DOHH2 (cell line): ENCODE measurements at regions not wholly inside any gene's neighbourhood (a gene's known extent, or its start where the extent isn't known, plus 50 kb on each side); places are given as distances from the start of the nearest gene placed in this dataset.

Experiments
- H3F3A ChIP-seq: fragments of 200-600 bp; sonication (generic), shearing (Covaris generic); 2 replicates; pipeline ENCODE4 v1.6.0; 2016; ENCODE audit warnings: antibody characterized with exemption, mild to moderate bottlenecking; ENCODE audit not compliant: control insufficient read depth, insufficient read depth
- H3K27ac ChIP-seq: fragments of 200-600 bp; sonication (generic); 2 replicates; pipeline ENCODE4 v1.5.1; 2014; ENCODE audit warnings: low read depth, mild to moderate bottlenecking, low read length, moderate library complexity
- H3K27me3 ChIP-seq: fragments of 200-600 bp; sonication (generic); 2 replicates; pipeline ENCODE4 v1.6.1; 2014; ENCODE audit warnings: mild to moderate bottlenecking, low read length, mixed read lengths; ENCODE audit not compliant: control insufficient read depth
- H3K36me3 ChIP-seq: fragments of 200-600 bp; sonication (generic); 2 replicates; pipeline ENCODE4 v1.6.1; 2014; ENCODE audit warnings: mild to moderate bottlenecking, low read length, moderate library complexity, mixed read lengths; ENCODE audit not compliant: control insufficient read depth
- H3K4me1 ChIP-seq: fragments of 200-600 bp; sonication (generic); 2 replicates; pipeline ENCODE4 v1.6.1; 2014; ENCODE audit warnings: mild to moderate bottlenecking, low read length, mixed read lengths; ENCODE audit not compliant: control insufficient read depth
- H3K4me2 ChIP-seq: fragments of 200-600 bp; sonication (generic); 2 replicates; pipeline ENCODE4 v1.6.0; 2014; ENCODE audit warnings: mild to moderate bottlenecking, low read length, moderate library complexity
- H3K4me3 ChIP-seq: fragments of 200-600 bp; sonication (generic); 2 replicates; pipeline ENCODE4 v1.5.1; 2014; ENCODE audit warnings: mild to moderate bottlenecking, low read length, mixed read lengths
- H3K79me2 ChIP-seq: fragments of 200-600 bp; sonication (generic); 2 replicates; pipeline ENCODE4 v1.6.1; 2014; ENCODE audit warnings: mild to moderate bottlenecking, low read length, mixed read lengths; ENCODE audit not compliant: control insufficient read depth
- H3K9me2 ChIP-seq: fragments of 200-600 bp; sonication (generic); replicated peaks from 2 replicates; pipeline ENCODE4 v1.6.1; 2014; ENCODE audit warnings: mild to moderate bottlenecking, low read length, mixed read lengths; ENCODE audit not compliant: control insufficient read depth
- H3K9me3 ChIP-seq: fragments of 200-600 bp; sonication (generic); 2 replicates; pipeline ENCODE4 v1.6.1; 2014; ENCODE audit warnings: antibody characterized with exemption, low read length, mixed read lengths; ENCODE audit not compliant: control insufficient read depth, insufficient read depth
- H4K20me1 ChIP-seq: fragments of 200-600 bp; sonication (generic); 2 replicates; pipeline ENCODE4 v1.6.0; 2014; ENCODE audit warnings: low read depth, mild to moderate bottlenecking, antibody characterized with exemption, low read length, moderate library complexity; ENCODE audit not compliant: control insufficient read depth, insufficient read depth
- CTCF ChIP-seq: fragments of 200-600 bp; sonication (generic); IDR thresholded peaks from one replicate; pipeline ENCODE4 v1.5.1; 2014; ENCODE audit warnings: antibody characterized with exemption, mild to moderate bottlenecking, low read depth, low read length; ENCODE audit not compliant: poor library complexity, severe bottlenecking
- EZH2phosphoT487 ChIP-seq: fragments of 200-600 bp; sonication (generic); IDR thresholded peaks from 2 replicates; pipeline ENCODE4 v1.6.1; 2017; ENCODE audit warnings: borderline replicate concordance, mild to moderate bottlenecking, antibody characterized with exemption, low read length, moderate library complexity, mixed read lengths

- H4K20me1 ChIP-seq = no peaks in the 10 kb centered on the region
- H3K27ac ChIP-seq = no peak overlapping the region
- H3K4me3 ChIP-seq = no peak overlapping the region
- H3K4me1 ChIP-seq = no peaks in the 10 kb centered on the region
- no peaks in the 10 kb centered on the region for H3K9me2 ChIP-seq
- H3K36me3 ChIP-seq = no peaks in the 10 kb centered on the region
- no peaks in the 10 kb centered on the region for H3F3A ChIP-seq
- H3K9me3 ChIP-seq = no peaks in the 10 kb centered on the region
- H3K79me2 ChIP-seq = no peaks in the 10 kb centered on the region
- no peaks in the 10 kb centered on the region for H3K27me3 ChIP-seq
- H3K4me2 ChIP-seq = no peak overlapping the region
- TF ChIP-seq CTCF (no peak), EZH2phosphoT487 (no peak)
Measured at GRCh38 chr2:223273995-223274394, 222.0 kb downstream of the KCNE4 start.

- Histone ChIP-seq H3K79me2 (no peaks in the 10 kb centered on the region), H3F3A (no peaks in the 10 kb centered on the region), H3K27me3 (no peaks in the 10 kb centered on the region), H3K9me2 (no peaks in the 10 kb centered on the region), H4K20me1 (no peaks in the 10 kb centered on the region), H3K27ac (no peak overlapping the region), H3K4me2 (no peak overlapping the region), H3K36me3 (no peaks in the 10 kb centered on the region), H3K4me3 (no peak overlapping the region), H3K4me1 (no peaks in the 10 kb centered on the region), H3K9me3 (no peaks in the 10 kb centered on the region)
- no peak for TF ChIP-seq EZH2phosphoT487
- no peak for TF ChIP-seq CTCF
Measured at GRCh38 chr2:223282221-223282620, 230.2 kb downstream of the KCNE4 start.

- Histone ChIP-seq H4K20me1 (no peaks in the 10 kb centered on the region), H3K27ac (no peak overlapping the region), H3K36me3 (no peaks in the 10 kb centered on the region), H3K4me2 (no peak overlapping the region), H3K79me2 (no peaks in the 10 kb centered on the region), H3K4me3 (no peak overlapping the region), H3F3A (no peaks in the 10 kb centered on the region), H3K9me2 (no peaks in the 10 kb centered on the region), H3K27me3 (no peaks in the 10 kb centered on the region), H3K4me1 (no peaks in the 10 kb centered on the region), H3K9me3 (no peaks in the 10 kb centered on the region)
- TF ChIP-seq CTCF (no peak), EZH2phosphoT487 (no peak)
Measured at GRCh38 chr2:223283329-223283728, 231.3 kb downstream of the KCNE4 start.

GRCh38 chr2:223283771-223284170 lies 231.8 kb downstream of the KCNE4 start:
- Histone ChIP-seq H3F3A (no peaks in the 10 kb centered on the region), H3K79me2 (no peaks in the 10 kb centered on the region), H3K4me1 (no peaks in the 10 kb centered on the region), H3K9me3 (no peaks in the 10 kb centered on the region), H3K36me3 (no peaks in the 10 kb centered on the region), H3K4me3 (no peak overlapping the region), H3K9me2 (no peaks in the 10 kb centered on the region), H4K20me1 (no peaks in the 10 kb centered on the region), H3K27ac (no peak overlapping the region), H3K27me3 (no peaks in the 10 kb centered on the region), H3K4me2 (no peak overlapping the region)
- no peak for TF ChIP-seq CTCF
- no peak for TF ChIP-seq EZH2phosphoT487
